ENCODE measurements at regions not wholly inside any gene's neighbourhood (a gene's known extent, or its start where the extent isn't known, plus 50 kb on each side); places are given as distances from the start of the nearest gene placed in this dataset.
A peak's percentile ranks its signal among the peaks of the same experiment; 100 is the strongest.
"Not testable (repeated sequence)": the region's sequence is repeated elsewhere in the genome, so short reads cannot be mapped to it uniquely, and the experiment has no call there.

GRCh38 chr6:170232186-170233002 lies 58.5 kb downstream of the DLL1 start:
- DNase-seq, result peak; percentile 41

GRCh38 chr6:170231293-170232185 lies 59.3 kb downstream of the DLL1 start:
- no peak for DNase-seq

DNA sequence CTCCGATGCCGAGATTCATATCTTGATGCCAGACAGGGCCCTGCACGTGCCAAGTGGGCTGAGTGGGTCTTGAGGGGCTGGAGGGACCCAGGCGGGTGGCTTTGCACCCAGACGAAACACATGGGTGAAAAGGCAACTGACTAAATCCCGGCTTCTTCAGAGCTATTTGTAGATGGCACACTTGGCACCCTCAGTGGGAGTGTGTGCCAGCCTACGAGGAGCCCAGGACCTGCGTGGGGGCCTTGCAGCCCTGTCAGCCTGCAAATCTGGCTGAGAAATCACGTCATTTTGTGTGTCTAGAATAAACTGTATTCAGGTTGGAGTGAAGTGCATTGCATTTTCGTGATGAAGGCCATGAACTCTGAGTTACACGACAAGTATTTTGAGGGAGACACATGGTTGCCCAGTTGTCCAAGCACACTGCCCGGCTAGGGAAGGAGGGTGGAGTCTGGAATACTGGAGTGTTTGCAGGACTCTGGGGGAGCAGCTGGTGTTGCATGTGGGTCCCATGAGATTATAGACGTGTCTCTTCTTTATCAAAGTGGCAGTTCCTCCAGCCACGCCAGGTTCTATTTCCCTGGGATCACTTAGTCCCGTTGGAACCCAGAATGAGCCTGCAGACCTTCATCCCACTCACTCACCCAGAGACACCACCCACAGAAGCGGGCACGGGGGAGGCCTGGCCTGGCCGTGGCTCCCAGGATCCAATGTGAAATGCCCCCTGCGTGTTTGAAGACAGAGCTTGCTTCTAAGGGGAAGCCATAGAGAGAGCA lies 60.2 kb downstream of the DLL1 start:
- DNase-seq, result no peak

- DNase-seq, result no peak
Observed at GRCh38 chr6:170229851-170230519, 60.9 kb downstream of the DLL1 start.

- DNase-seq, result no peak
Observed at GRCh38 chr6:170229396-170229795, 61.5 kb downstream of the DLL1 start.

- no peak for DNase-seq
Observed at GRCh38 chr6:170228946-170229310, 62.0 kb downstream of the DLL1 start.

GRCh38 chr6:170227996-170228945 lies 62.6 kb downstream of the DLL1 start:
- no peak for DNase-seq

- no peak for DNase-seq
Observed at GRCh38 chr6:170227521-170227983, 63.3 kb downstream of the DLL1 start.

DNA sequence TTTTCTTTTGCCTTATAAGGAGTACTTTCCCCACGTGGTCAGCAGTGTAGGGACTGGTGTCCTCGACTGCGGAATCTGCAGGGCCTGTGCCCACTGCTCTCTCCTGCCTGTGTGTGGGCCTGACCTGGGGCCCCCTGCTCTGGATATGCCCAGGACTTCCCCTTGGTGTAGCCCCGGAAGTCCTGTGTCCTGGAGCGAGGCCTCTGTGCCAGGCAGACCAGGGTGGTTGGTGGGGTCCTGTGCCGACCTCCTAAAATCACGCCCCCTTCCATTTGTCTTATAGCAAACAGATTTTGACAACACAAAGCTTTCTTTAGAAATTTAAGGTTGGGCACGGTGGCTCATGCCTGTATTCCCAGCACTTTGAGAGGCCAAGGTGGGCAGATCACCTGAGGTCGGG lies 64.2 kb downstream of the DLL1 start:
- no peak for DNase-seq

GRCh38 chr6:170225852-170226417 lies 64.9 kb downstream of the DLL1 start:
- no peak for DNase-seq

DNA sequence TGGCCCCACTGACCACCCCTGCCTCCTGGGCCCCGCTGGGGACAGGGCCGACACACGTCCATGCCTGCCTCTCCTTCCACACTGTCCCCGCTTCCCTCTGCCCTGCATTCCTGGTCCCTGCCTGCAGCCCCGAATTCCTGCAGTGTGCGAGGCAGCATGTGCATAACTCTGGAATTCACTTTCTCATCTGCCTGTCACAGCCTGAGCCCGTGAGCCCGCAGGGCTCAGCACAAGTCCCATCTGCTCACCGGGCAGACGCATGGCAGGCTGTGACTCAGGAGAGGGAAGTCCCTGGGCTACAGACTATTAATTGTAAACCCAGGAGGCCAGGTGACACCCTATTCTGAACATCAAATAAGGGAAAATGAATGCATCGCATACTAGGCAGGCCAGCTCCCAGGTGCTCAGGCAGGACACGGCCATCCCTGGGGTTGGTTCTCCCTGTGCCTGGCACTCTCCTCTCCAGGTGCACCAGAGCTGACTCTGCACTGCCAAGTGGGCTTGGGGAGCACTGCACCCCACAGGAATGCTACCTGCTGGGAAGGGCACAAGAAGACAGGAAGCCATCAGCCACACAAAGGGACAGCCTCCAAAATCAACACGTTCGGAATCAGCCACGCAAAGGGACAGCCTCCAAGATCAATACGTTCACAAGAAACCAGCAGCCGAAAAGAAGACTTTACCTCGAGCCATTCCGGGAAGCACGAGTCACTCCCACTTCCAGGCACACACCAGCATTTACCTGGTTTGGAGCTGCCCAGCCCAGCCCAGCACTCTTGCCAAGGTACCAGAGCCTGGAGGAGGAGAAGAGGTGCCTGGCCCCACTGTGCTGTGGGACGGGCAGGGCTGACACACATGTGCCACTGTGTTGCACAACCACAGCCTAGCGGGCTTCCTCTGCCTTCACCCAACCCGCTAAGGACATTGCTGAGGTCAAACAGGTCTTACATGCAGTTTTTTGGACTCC lies 65.9 kb downstream of the DLL1 start:
- DNase-seq, result no peak

GRCh38 chr6:170223718-170224693 lies 66.9 kb downstream of the DLL1 start:
- no peak for DNase-seq

GRCh38 chr6:170222498-170223471 lies 68.1 kb downstream of the DLL1 start:
- DNase-seq, result no peak

- no peak for DNase-seq
Observed at GRCh38 chr6:170221753-170222400, 69.0 kb downstream of the DLL1 start.

DNA sequence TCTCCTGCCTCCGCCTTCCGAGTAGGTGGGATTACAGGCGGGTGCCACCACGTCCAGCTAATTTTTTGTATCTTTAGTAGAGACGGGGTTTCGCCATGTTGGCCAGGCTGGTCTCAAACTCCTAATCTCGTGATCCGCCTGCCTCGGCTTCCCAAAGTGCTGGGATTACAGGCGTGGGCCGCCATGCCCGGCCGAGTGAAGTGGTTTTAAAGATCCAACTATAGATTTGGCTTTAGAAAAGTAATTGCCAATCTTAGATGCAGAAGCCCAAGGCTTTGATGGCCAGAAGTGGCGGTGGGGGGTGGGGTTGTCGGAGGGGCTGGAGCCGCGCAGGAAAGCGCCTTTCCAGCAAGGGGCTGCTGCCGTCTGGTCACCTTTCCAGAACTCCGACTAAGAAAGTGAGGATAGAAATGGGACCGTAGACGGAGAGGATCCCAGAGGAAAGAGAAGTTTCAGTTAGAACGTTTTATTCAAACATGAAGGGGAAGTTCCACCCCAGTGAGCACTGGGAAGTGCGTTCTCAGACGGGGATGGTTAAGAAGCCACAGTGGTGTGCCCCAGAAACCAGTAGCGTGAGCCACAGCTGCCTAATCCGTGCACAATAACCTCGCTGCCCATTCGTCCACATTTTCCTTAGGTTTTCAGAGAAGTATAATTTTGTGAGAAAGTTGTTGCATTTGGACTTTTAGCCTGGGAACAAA lies 69.7 kb downstream of the DLL1 start:
- no peak for DNase-seq

DNA sequence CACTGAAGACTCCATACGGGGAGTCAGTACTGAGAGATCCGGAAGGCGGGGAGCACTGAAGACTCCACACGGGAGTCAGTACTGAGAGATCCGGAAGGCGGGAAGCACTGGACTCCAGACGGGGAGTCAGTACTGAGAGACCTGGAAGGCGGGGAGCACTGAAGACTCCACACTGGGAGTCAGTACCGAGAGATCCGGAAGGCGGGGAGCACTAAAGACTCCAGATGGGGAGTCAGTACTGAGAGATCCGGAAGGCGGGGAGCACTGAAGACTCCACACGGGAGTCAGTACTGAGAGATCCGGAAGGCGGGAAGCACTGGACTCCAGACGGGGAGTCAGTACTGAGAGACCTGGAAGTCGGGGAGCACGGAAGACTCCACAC lies 77.2 kb downstream of the DLL1 start:
- not testable (repeated sequence) for DNase-seq
